ENCODE measurements at regions not wholly inside any gene's neighbourhood (a gene's known extent, or its start where the extent isn't known, plus 50 kb on each side); places are given as distances from the start of the nearest gene placed in this dataset.

DNA sequence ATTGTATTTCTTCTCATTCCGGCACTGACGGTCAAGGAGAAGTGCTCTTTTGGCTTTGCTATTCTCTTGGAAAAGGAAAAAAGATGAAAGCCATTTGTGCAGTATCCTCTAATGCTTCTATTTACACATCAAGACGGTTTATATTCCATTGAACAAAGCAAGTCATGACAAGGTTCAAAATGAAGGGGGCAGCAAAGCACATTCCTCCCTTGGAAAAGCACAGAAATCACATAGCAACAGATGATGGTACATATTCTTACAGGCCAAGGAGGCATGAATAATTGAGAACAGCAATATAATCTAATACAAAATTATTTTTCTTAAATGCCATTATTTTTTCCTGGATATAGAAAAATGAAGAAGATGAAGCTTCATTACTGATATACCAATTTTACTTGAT is 508.2 kb upstream of the JAG1 start:
- no peak overlapping the region for H3K4me3 ChIP-seq (replicated peaks; ENCODE audit: low read depth, low read length)
- H3K36me3 ChIP-seq (ENCODE audit: control insufficient read depth, insufficient read depth, low read length) = no peaks in the 10 kb centered on the region
- H3K27me3 ChIP-seq (replicated peaks; ENCODE audit: control insufficient read depth, insufficient read depth, low read length) = no peaks in the 10 kb centered on the region
- TF ChIP-seq, protein P1, sequence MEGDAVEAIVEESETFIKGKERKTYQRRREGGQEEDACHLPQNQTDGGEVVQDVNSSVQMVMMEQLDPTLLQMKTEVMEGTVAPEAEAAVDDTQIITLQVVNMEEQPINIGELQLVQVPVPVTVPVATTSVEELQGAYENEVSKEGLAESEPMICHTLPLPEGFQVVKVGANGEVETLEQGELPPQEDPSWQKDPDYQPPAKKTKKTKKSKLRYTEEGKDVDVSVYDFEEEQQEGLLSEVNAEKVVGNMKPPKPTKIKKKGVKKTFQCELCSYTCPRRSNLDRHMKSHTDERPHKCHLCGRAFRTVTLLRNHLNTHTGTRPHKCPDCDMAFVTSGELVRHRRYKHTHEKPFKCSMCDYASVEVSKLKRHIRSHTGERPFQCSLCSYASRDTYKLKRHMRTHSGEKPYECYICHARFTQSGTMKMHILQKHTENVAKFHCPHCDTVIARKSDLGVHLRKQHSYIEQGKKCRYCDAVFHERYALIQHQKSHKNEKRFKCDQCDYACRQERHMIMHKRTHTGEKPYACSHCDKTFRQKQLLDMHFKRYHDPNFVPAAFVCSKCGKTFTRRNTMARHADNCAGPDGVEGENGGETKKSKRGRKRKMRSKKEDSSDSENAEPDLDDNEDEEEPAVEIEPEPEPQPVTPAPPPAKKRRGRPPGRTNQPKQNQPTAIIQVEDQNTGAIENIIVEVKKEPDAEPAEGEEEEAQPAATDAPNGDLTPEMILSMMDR (IDR thresholded peaks at IDR 0.05; ENCODE audit: insufficient read depth, low read length, poor library complexity, severe bottlenecking) = no peak
- no peak for DNase-seq (ENCODE audit: extremely low read depth, insufficient read length)

DNA sequence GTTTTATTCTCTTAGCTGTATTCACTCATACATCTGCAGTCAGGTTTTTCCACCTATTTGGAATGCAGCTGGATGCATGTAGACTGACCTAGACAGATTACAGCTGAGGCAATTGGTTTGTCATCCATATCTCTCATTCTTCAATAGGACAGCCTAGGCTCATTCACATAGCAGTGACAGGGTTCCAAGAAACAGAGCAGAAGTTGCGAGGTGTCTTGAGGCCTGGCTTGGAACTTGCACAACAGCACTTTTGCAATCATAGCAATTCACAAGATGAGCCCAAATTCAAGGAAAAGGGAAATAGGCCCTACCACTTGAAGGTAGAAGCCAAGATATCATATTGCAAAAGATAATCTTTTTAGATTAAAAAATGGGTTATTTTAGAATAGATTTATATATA is 508.9 kb upstream of the JAG1 start:
- Histone ChIP-seq H3K4me3 (replicated peaks; ENCODE audit: low read depth, low read length) (no peak overlapping the region), H3K27me3 (replicated peaks; ENCODE audit: control insufficient read depth, insufficient read depth, low read length) (no peaks in the 10 kb centered on the region), H3K36me3 (ENCODE audit: control insufficient read depth, insufficient read depth, low read length) (no peaks in the 10 kb centered on the region)
- no peak for DNase-seq (ENCODE audit: extremely low read depth, insufficient read length)
- TF ChIP-seq, protein P1 (IDR thresholded peaks at IDR 0.05; ENCODE audit: insufficient read depth, low read length, poor library complexity, severe bottlenecking) = no peak

DNA sequence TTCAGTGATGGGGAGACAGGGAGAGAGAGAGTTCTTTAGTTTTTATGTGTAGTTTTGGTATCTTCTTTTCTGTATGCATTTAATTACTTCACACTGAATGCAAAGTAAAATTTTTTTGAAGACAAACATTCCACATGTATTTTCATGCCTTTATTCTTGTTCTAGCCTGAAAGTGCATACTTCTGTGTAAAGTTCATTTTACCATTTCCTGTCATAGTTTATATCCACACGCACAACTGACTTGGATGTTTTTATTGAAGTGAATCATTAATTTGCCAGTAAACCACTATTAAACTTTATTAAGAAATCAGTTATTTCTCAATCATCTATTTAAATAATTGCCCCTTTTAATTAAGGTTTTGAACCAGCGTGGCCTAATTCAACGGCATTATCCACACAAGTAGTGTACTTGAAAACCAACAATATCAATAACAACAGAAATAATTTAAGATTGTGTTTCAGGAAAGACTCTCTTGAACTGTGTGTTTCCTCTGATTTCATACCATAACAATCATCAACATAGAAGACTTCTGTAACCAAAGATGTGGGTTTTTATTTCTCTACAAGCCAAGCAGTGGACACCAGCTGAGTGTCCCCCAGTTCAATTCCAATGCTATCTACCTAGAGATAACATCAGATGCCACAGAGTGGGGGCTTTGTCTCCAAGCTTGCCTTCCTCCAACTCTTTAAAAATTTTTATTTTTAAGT is 512.7 kb upstream of the JAG1 start:
- no peak for DNase-seq (ENCODE audit: extremely low read depth, insufficient read length)
- TF ChIP-seq, protein P1 (IDR thresholded peaks at IDR 0.05; ENCODE audit: insufficient read depth, low read length, poor library complexity, severe bottlenecking) = no peak
- Histone ChIP-seq H3K4me3 (replicated peaks; ENCODE audit: low read depth, low read length) (no peak overlapping the region), H3K36me3 (ENCODE audit: control insufficient read depth, insufficient read depth, low read length) (no peaks in the 10 kb centered on the region), H3K27me3 (replicated peaks; ENCODE audit: control insufficient read depth, insufficient read depth, low read length) (no peaks in the 10 kb centered on the region)

DNA sequence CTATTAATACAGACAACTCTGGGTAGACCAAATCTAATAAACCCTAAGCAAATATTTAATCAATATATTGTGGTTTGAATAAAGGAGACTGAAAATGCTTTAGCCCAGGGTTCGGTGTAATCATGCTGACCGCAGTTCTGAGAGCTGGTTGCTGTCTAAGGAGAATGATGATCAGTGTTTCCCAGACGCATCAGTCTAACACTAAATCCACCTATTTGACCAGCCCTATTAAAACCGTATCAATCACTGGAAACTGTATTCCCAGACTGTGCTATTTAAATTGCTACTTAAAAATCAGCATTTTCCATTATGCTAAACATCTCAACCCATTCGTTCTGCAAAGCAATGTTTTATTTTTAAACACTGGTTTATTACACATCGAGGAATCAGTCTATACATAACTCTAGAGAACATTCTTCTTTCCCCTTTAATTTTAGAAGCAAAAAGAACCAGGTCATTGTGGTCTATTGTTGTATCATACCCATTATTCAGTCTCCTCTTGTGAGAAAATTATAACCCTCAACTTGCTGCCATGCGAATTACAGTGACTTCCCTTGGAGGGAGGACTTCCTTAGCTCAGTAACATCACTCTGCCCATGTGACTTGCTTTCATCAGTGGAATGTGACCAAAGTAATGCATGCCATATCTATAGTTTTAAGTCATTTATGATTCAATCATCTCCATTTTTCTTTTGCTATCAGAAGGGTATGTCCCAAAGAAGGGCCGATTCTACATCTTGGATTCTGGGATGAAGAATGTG is 515.2 kb upstream of the JAG1 start:
- Histone ChIP-seq H3K4me3 (replicated peaks; ENCODE audit: low read depth, low read length) (no peak overlapping the region), H3K27me3 (replicated peaks; ENCODE audit: control insufficient read depth, insufficient read depth, low read length) (no peaks in the 10 kb centered on the region), H3K36me3 (ENCODE audit: control insufficient read depth, insufficient read depth, low read length) (no peaks in the 10 kb centered on the region)
- TF ChIP-seq, protein P1 (IDR thresholded peaks at IDR 0.05; ENCODE audit: insufficient read depth, low read length, poor library complexity, severe bottlenecking) = no peak
- no peak for DNase-seq (ENCODE audit: extremely low read depth, insufficient read length)

DNA sequence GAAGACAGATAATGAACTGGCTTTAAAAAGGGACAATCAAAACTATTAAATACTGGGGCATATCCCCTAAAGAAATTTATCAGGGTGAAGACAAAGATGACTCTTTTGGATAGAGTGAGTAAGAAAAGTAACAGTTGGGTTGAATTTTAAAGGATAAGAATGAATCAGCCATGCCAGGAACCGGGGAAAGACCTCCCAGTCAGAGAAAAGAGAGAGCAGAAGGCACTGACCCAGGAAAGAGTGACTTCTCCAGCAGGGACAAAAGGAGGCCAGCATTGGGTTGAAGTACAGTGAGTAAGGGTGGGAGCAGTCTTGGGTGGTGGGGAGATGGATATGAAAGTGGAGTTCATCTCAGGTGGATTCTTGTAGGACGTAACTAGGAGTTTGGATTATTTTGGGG is 516.9 kb upstream of the JAG1 start:
- no peak for DNase-seq (ENCODE audit: extremely low read depth, insufficient read length)
- H3K27me3 ChIP-seq (replicated peaks; ENCODE audit: control insufficient read depth, insufficient read depth, low read length) = no peaks in the 10 kb centered on the region
- TF ChIP-seq, protein P1 (IDR thresholded peaks at IDR 0.05; ENCODE audit: insufficient read depth, low read length, poor library complexity, severe bottlenecking) = no peak
- H3K4me3 ChIP-seq (replicated peaks; ENCODE audit: low read depth, low read length) = no peak overlapping the region
- H3K36me3 ChIP-seq (ENCODE audit: control insufficient read depth, insufficient read depth, low read length) = no peaks in the 10 kb centered on the region
